ENCODE measurements at regions not wholly inside any gene's neighbourhood (a gene's known extent, or its start where the extent isn't known, plus 50 kb on each side); places are given as distances from the start of the nearest gene placed in this dataset.

DNA sequence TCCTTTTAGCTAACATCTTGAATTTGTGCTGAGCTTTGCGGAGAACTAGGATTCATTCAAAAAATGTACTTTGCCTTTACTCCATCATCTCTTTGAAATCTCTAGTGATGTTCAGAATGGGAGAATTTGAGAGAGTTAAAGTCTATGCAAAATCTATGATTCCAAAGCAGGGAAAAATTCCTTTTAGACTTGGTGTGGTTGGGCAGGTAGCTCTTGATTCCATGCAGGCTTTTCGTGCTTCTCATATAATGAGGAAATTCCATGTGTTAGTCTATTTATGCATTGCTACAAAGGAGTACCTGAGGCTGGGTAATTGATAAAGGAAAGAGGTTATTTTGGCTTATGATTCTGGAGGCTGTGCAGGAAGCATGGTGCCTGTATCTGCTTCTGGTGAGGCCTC, 258.9 kb upstream of the EPHA4 start:
- TF ChIP-seq, protein P1, sequence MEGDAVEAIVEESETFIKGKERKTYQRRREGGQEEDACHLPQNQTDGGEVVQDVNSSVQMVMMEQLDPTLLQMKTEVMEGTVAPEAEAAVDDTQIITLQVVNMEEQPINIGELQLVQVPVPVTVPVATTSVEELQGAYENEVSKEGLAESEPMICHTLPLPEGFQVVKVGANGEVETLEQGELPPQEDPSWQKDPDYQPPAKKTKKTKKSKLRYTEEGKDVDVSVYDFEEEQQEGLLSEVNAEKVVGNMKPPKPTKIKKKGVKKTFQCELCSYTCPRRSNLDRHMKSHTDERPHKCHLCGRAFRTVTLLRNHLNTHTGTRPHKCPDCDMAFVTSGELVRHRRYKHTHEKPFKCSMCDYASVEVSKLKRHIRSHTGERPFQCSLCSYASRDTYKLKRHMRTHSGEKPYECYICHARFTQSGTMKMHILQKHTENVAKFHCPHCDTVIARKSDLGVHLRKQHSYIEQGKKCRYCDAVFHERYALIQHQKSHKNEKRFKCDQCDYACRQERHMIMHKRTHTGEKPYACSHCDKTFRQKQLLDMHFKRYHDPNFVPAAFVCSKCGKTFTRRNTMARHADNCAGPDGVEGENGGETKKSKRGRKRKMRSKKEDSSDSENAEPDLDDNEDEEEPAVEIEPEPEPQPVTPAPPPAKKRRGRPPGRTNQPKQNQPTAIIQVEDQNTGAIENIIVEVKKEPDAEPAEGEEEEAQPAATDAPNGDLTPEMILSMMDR (IDR thresholded peaks at IDR 0.05; ENCODE audit: unreplicated experiment in 3 of 3), result no peak
- Mint-ChIP-seq H3K36me3 (ENCODE audit: low read depth) (no peaks in the 10 kb centered on the region), H3K4me3 (no peak overlapping the region), H3K27me3 (ENCODE audit: low read depth) (peaks cover 8% of the 10 kb centered on the region), H3K9me3 (peaks cover 14% of the 10 kb centered on the region), H3K27ac (no peak overlapping the region), H3K4me1 (no peaks in the 10 kb centered on the region)

DNA sequence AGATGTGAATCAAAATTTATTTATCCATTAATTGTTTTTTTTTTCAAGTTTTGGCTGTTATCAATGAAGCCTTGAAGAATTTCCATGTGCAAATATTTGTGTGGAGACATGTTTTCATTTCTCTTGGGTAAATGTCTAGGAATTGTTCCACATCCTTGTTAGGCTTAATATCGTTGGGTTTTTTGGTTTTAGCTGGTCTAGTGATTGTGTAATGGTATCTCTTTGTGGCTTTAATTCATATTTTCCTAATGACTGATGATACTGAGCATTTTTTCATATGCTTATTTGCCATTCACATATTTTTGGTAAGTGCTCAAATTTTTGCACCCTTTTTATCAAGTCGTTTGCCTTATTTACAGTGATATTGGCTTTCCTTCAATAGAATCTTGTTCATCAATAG, 250.3 kb upstream of the EPHA4 start:
- Mint-ChIP-seq H3K9me3 (peaks cover 10% of the 10 kb centered on the region), H3K27me3 (ENCODE audit: low read depth) (peaks cover 25% of the 10 kb centered on the region), H3K4me3 (no peak overlapping the region), H3K27ac (no peak overlapping the region), H3K4me1 (peaks cover 10% of the 10 kb centered on the region), H3K36me3 (ENCODE audit: low read depth) (no peaks in the 10 kb centered on the region)
- TF ChIP-seq, protein P1 (IDR thresholded peaks at IDR 0.05; ENCODE audit: unreplicated experiment in 3 of 3), result no peak

DNA sequence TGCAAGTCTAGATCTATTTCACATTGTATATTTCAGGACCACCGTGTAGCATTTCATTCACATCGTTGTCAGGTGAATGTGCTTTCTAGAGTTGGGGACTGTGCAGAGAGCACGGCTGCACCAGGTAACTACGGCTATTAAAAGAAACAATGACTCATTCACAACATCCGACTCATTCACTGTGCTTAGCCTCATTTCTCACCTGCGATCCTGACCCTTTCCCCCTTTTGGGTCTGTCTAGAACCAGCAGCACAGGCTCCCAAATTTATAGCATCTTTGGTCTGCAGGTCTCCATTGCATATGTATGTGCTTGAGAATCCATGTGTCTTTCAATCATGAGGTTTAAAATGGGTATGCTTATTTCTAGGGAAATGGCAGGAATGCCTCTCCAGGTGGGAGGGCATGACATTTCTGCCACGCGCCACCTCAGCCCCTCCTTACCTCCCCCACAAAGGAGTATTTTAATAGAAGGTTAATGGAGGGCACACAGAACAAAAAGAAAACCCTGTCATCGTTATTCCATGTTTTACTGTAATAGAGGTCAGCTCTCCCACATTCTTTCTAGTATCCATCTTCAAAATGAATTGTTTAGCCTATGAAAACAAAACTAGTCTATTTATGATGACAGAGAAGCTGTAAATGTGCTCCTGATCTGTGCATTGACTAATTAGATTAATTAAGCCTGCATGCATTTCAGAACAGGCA, 246.7 kb upstream of the EPHA4 start:
- Mint-ChIP-seq H3K36me3 (ENCODE audit: low read depth) (no peaks in the 10 kb centered on the region), H3K9me3 (peaks cover 11% of the 10 kb centered on the region), H3K4me1 (peaks cover 10% of the 10 kb centered on the region), H3K27me3 (ENCODE audit: low read depth) (peaks cover 20% of the 10 kb centered on the region), H3K27ac (no peak overlapping the region), H3K4me3 (no peak overlapping the region)
- TF ChIP-seq, protein P1 (IDR thresholded peaks at IDR 0.05; ENCODE audit: unreplicated experiment in 3 of 3), result no peak

DNA sequence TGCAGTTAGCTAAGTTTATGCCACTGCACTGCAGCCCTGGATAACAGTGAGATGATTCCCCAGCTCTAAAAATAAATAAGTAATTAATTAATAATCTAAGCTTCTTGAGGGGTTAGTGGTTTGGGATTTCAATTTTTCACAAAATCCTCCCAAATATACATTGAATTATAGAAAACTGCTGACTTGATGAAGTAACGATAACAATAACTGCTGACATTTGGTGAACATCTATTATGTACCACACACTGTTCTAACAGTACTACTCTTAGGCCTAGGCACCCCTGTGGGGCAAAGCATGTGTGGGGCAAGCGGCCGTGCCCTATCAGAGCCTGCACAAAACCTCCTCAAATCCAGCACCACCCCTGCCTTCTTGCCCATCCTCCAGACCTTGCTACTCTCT, 245.8 kb upstream of the EPHA4 start:
- Mint-ChIP-seq H3K27me3 (ENCODE audit: low read depth) (peaks cover 16% of the 10 kb centered on the region), H3K9me3 (peaks cover 12% of the 10 kb centered on the region), H3K4me1 (peaks cover 12% of the 10 kb centered on the region), H3K27ac (no peak overlapping the region), H3K4me3 (no peak overlapping the region), H3K36me3 (ENCODE audit: low read depth) (no peaks in the 10 kb centered on the region)
- TF ChIP-seq, protein P1 (IDR thresholded peaks at IDR 0.05; ENCODE audit: unreplicated experiment in 3 of 3), result no peak

DNA sequence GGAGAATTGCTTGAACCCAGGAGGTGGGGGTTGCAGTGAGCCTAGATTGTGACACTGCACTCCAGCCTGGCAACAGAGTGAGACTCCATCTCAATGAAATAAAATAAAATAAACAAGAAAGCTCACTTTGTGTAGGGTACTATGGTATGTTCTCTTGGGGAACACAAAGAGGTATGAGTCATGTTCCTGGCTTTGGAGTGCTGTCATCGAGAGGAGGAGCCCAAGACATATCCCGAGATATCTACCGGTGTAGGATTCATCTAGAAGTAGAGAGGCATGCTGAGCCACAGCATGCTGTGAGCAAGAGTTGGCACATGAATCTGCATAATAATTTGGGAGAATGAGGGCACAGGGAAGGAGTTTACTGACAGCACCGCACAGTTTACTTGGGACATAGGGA, 244.9 kb upstream of the EPHA4 start:
- Mint-ChIP-seq H3K9me3 (peaks cover 12% of the 10 kb centered on the region), H3K36me3 (ENCODE audit: low read depth) (no peaks in the 10 kb centered on the region)

More for the DNA sequence above, 244.9 kb upstream of the EPHA4 start:
- Mint-ChIP-seq H3K4me3 (no peak overlapping the region), H3K27me3 (ENCODE audit: low read depth) (peaks cover 16% of the 10 kb centered on the region), H3K27ac (no peak overlapping the region), H3K4me1 (peaks cover 16% of the 10 kb centered on the region)
- TF ChIP-seq, protein P1 (IDR thresholded peaks at IDR 0.05; ENCODE audit: unreplicated experiment in 3 of 3), result no peak

Measured in nephron (organoid).